ENCODE measurements at regions not wholly inside any gene's neighbourhood (a gene's known extent, or its start where the extent isn't known, plus 50 kb on each side); places are given as distances from the start of the nearest gene placed in this dataset.

DNA sequence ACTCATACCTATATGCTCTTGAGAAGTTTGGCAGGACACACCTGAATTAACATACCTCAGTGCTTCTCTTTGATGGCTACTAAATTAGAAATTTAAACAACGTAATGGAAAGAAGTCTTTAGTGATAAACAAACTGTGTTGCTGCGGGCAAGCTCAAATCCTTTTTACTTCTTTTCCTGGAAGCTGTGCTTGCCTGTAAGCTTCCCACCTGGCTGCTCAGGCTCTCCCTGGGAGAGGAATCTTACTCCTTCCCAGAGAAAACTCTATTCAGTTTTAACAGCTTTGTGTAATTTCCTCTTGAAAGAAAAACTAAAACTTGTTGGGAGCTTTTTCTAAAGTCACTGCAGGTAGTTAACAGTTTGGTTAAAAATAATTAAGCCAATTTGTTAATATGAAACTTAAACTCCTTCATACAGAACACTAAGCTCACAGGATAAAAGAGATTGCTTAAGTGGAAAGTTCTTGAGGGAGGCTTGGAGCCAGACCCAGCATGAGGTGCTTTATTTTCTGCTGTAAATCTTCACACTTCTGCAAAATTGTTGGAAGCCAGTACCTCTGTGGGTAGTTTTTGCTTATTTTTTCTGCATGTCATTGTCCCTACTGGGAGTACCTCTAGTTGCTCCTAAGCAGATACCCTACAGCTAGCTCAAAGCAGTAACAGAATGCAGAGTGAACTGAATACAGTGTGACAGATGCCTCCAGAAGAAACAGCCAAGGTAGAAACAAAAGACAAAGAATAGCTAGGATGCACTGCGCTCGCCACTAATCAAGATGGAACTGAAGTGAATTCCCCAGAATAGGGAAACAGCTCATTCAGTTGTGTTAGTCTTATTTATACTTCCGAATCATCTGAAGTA lies 1253.0 kb downstream of the PCDH17 start:
- Histone ChIP-seq H3K27me3 (ENCODE audit: insufficient read depth, insufficient read length) (no peaks in the 10 kb centered on the region), H3K4me1 (ENCODE audit: insufficient read depth, insufficient read length) (no peaks in the 10 kb centered on the region), H3K4me3 (ENCODE audit: insufficient read length, low read depth) (no peak overlapping the region), H3K36me3 (ENCODE audit: insufficient read depth, insufficient read length, low read length) (no peaks in the 10 kb centered on the region), H3K9ac (ENCODE audit: insufficient read length, low read depth) (no peak overlapping the region), H3K9me3 (ENCODE audit: insufficient read depth, low read length) (no peaks in the 10 kb centered on the region)
- no peak for TF ChIP-seq YY1 (IDR thresholded peaks at IDR 0.05; ENCODE audit: insufficient read depth, insufficient read length)
- no peak for TF ChIP-seq SUZ12 (IDR thresholded peaks at IDR 0.05; ENCODE audit: extremely low read depth, insufficient read depth, insufficient read length)
- TF ChIP-seq ZNF274 (IDR thresholded peaks at IDR 0.05; ENCODE audit: low read depth, low read length): no peak
- no peak for DNase-seq (ENCODE audit: low read depth, low spot score)

DNA sequence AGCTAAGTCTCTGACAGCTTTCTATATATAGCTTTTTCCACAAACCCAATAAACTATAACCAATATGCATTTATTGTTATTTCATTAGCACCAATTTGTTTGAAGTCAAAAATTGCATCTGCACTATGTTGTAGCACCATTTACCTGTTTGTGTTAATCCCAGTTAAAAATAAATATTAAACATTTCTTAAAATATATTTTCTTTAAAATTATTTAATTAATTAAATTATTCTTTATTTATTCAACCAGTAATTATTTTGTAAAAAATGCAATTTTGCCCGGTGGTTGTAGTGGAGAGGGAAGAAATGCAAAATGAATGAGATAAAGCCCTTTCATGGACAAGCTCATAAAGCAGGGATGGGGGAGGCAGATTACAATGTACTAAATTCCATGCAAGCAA lies 1257.9 kb downstream of the PCDH17 start:
- Histone ChIP-seq H3K9me3 (ENCODE audit: insufficient read depth, low read length) (no peaks in the 10 kb centered on the region), H3K4me3 (ENCODE audit: insufficient read length, low read depth) (no peak overlapping the region), H3K4me1 (ENCODE audit: insufficient read depth, insufficient read length) (no peaks in the 10 kb centered on the region), H3K36me3 (ENCODE audit: insufficient read depth, insufficient read length, low read length) (no peaks in the 10 kb centered on the region), H3K27me3 (ENCODE audit: insufficient read depth, insufficient read length) (no peaks in the 10 kb centered on the region), H3K9ac (ENCODE audit: insufficient read length, low read depth) (no peak overlapping the region)
- no peak for TF ChIP-seq ZNF274 (IDR thresholded peaks at IDR 0.05; ENCODE audit: low read depth, low read length)
- TF ChIP-seq SUZ12 (IDR thresholded peaks at IDR 0.05; ENCODE audit: extremely low read depth, insufficient read depth, insufficient read length): no peak
- no peak for TF ChIP-seq YY1 (IDR thresholded peaks at IDR 0.05; ENCODE audit: insufficient read depth, insufficient read length)
- no peak for DNase-seq (ENCODE audit: low read depth, low spot score)

DNA sequence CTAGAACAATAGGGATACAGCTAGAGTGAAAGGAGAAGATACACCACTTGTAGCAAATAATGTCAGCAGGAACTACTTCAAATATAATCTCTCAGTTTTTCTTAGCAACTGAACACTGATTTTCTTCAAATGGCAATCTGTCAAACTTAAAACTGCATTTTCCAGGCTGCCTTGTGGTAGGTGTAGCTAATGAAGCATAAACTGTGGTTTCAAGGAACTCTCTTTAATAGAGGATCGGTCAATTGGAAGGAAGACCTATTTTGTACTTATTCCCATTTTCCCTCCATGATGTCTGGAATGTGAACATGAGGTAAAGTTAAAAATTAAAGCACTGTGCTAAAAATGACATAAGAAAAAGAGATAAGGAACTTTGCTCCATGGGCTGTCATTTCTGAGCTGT lies 1261.9 kb downstream of the PCDH17 start:
- Histone ChIP-seq H3K9ac (ENCODE audit: insufficient read length, low read depth) (no peak overlapping the region), H3K4me3 (ENCODE audit: insufficient read length, low read depth) (no peak overlapping the region), H3K36me3 (ENCODE audit: insufficient read depth, insufficient read length, low read length) (no peaks in the 10 kb centered on the region), H3K4me1 (ENCODE audit: insufficient read depth, insufficient read length) (no peaks in the 10 kb centered on the region), H3K27me3 (ENCODE audit: insufficient read depth, insufficient read length) (no peaks in the 10 kb centered on the region), H3K9me3 (ENCODE audit: insufficient read depth, low read length) (no peaks in the 10 kb centered on the region)
- TF ChIP-seq ZNF274 (IDR thresholded peaks at IDR 0.05; ENCODE audit: low read depth, low read length) (no peak), YY1 (IDR thresholded peaks at IDR 0.05; ENCODE audit: insufficient read depth, insufficient read length) (no peak), SUZ12 (IDR thresholded peaks at IDR 0.05; ENCODE audit: extremely low read depth, insufficient read depth, insufficient read length) (no peak)
- DNase-seq (ENCODE audit: low read depth, low spot score): no peak

DNA sequence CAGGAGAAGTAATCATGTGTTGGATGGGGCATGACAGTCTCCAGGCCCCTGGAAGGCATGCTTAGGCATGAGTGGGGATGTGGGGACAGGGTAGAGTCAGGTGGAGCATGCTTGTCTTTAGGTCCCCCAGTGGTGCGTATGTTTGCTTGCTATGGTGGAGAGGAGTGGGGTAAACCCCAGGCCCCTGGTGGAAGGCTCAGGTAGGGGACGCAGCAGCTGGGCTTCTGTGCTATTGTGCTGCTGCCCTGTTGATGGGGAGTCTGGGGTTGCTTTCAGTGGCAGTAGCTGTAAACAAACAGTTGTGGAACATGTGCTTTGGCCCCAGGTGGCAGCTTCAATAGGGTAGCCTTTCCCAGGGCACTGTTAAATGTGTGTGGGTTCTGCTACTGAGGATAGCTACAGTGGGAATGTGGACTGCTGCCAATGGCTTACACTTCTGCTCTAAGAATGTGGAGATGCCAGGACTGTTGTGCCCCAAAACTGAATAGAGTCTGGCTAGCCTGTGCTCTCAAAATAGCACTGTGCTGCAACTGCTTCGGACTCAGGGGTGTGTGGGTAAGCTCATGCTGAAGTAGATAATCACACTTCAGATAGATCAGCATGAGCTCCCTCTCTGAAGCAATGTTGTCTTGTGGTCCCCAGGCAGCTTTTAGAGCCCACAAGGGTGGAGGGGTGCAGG lies 1257.3 kb downstream of the DIAPH3 start:
- TF ChIP-seq YY1 (IDR thresholded peaks at IDR 0.05; ENCODE audit: insufficient read depth, insufficient read length) (no peak), ZNF274 (IDR thresholded peaks at IDR 0.05; ENCODE audit: low read depth, low read length) (no peak), SUZ12 (IDR thresholded peaks at IDR 0.05; ENCODE audit: extremely low read depth, insufficient read depth, insufficient read length) (no peak)
- H3K36me3 ChIP-seq (ENCODE audit: insufficient read depth, insufficient read length, low read length): no peaks in the 10 kb centered on the region
- H3K4me1 ChIP-seq (ENCODE audit: insufficient read depth, insufficient read length): no peaks in the 10 kb centered on the region
- no peak overlapping the region for H3K4me3 ChIP-seq (ENCODE audit: insufficient read length, low read depth)
- no peak overlapping the region for H3K9ac ChIP-seq (ENCODE audit: insufficient read length, low read depth)
- no peaks in the 10 kb centered on the region for H3K9me3 ChIP-seq (ENCODE audit: insufficient read depth, low read length)
- DNase-seq (ENCODE audit: low read depth, low spot score): no peak
- no peaks in the 10 kb centered on the region for H3K27me3 ChIP-seq (ENCODE audit: insufficient read depth, insufficient read length)

DNA sequence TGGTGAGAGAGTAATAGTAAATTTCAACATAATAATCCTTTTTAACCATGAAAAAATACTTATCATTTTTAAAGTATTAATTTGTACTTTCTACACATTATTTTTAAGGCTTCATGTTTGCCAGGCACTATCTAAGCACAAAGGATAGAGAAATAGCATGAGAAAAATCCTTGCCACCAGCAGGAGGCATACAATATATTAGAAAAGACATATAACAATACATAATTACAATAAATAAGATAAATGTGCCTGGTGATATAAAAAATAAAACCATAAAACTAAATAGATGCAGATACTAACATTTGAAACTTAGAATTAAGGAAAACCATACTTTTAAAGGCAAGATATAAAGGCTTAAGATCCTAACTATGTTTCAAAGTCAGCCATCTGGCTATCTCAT lies 1256.4 kb downstream of the DIAPH3 start:
- Histone ChIP-seq H3K9ac (ENCODE audit: insufficient read length, low read depth) (no peak overlapping the region), H3K9me3 (ENCODE audit: insufficient read depth, low read length) (no peaks in the 10 kb centered on the region), H3K4me1 (ENCODE audit: insufficient read depth, insufficient read length) (no peaks in the 10 kb centered on the region), H3K36me3 (ENCODE audit: insufficient read depth, insufficient read length, low read length) (no peaks in the 10 kb centered on the region), H3K27me3 (ENCODE audit: insufficient read depth, insufficient read length) (no peaks in the 10 kb centered on the region), H3K4me3 (ENCODE audit: insufficient read length, low read depth) (no peak overlapping the region)
- no peak for DNase-seq (ENCODE audit: low read depth, low spot score)
- TF ChIP-seq YY1 (IDR thresholded peaks at IDR 0.05; ENCODE audit: insufficient read depth, insufficient read length) (no peak), SUZ12 (IDR thresholded peaks at IDR 0.05; ENCODE audit: extremely low read depth, insufficient read depth, insufficient read length) (no peak), ZNF274 (IDR thresholded peaks at IDR 0.05; ENCODE audit: low read depth, low read length) (no peak)

DNA sequence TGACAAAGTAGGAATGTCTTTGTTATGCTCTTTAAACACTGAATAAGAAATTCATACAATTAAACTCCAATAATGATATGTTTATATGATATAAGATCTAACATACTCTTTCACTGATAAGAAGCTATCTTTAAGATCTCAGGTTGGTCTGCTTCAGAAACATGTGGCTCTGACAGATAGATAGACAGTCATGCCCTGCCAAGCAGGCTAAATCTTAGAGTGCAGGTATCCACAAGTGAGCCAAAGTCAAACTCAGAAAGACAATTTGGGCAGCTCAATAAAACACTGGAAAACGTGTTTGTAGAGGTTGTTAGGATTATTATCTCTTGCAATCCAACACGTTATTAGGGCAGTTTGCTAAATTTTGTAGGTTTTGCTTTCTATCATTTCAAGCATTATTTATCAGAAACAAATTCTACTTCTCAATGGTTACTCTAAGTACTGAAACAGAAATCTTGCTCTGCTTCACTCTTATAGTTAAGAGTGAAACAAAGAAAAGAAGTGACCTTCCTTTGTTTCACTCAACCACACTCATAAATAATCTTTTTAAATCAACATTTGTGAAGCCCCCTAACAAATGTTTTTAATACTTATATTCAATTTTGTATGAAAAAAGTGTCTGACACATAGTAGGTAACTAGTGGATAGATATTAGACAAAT lies 1255.6 kb downstream of the DIAPH3 start:
- TF ChIP-seq YY1 (IDR thresholded peaks at IDR 0.05; ENCODE audit: insufficient read depth, insufficient read length): no peak
- TF ChIP-seq SUZ12 (IDR thresholded peaks at IDR 0.05; ENCODE audit: extremely low read depth, insufficient read depth, insufficient read length): no peak
- no peak for TF ChIP-seq ZNF274 (IDR thresholded peaks at IDR 0.05; ENCODE audit: low read depth, low read length)
- H3K36me3 ChIP-seq (ENCODE audit: insufficient read depth, insufficient read length, low read length): no peaks in the 10 kb centered on the region
- no peaks in the 10 kb centered on the region for H3K27me3 ChIP-seq (ENCODE audit: insufficient read depth, insufficient read length)
- H3K4me1 ChIP-seq (ENCODE audit: insufficient read depth, insufficient read length): no peaks in the 10 kb centered on the region
- H3K4me3 ChIP-seq (ENCODE audit: insufficient read length, low read depth): no peak overlapping the region
- no peaks in the 10 kb centered on the region for H3K9me3 ChIP-seq (ENCODE audit: insufficient read depth, low read length)
- H3K9ac ChIP-seq (ENCODE audit: insufficient read length, low read depth): no peak overlapping the region
- no peak for DNase-seq (ENCODE audit: low read depth, low spot score)

DNA sequence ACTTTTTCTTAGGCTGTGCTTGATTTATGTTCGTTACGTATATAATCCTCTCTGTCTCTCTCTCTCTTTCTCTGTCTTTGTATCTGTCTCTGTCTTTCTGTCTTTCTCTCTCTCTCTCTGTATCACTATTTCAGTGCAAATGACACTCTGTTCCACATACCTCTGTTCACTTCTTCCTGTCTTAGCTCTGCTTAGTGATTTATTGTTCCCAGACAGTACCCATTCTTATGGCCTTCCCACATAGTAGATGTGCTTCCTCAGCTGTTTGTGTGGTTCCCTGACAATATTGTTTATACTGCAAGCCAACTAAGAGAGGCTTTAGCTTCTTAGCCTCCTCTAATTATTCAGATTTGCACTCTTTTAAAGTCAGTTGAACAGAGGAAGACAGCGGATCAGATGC lies 1244.2 kb downstream of the DIAPH3 start:
- Histone ChIP-seq H3K4me3 (ENCODE audit: insufficient read length, low read depth) (no peak overlapping the region), H3K36me3 (ENCODE audit: insufficient read depth, insufficient read length, low read length) (no peaks in the 10 kb centered on the region), H3K4me1 (ENCODE audit: insufficient read depth, insufficient read length) (no peaks in the 10 kb centered on the region), H3K27me3 (ENCODE audit: insufficient read depth, insufficient read length) (no peaks in the 10 kb centered on the region), H3K9me3 (ENCODE audit: insufficient read depth, low read length) (no peaks in the 10 kb centered on the region), H3K9ac (ENCODE audit: insufficient read length, low read depth) (no peak overlapping the region)
- DNase-seq (ENCODE audit: low read depth, low spot score): no peak
- TF ChIP-seq ZNF274 (IDR thresholded peaks at IDR 0.05; ENCODE audit: low read depth, low read length): no peak
- no peak for TF ChIP-seq SUZ12 (IDR thresholded peaks at IDR 0.05; ENCODE audit: extremely low read depth, insufficient read depth, insufficient read length)
- TF ChIP-seq YY1 (IDR thresholded peaks at IDR 0.05; ENCODE audit: insufficient read depth, insufficient read length): no peak

Data from NT2/D1 (cell line).